ENCODE measurements at regions not wholly inside any gene's neighbourhood (a gene's known extent, or its start where the extent isn't known, plus 50 kb on each side); places are given as distances from the start of the nearest gene placed in this dataset.

GRCh38 chr10:2791774-2792443 is 275.4 kb upstream of the PFKP start:
- DNase-seq, result no peak
- no peaks in the 10 kb centered on the region for H3K79me1 ChIP-seq (ENCODE audit: insufficient read depth, low read depth, low read length, poor library complexity, severe bottlenecking)
- H2AK5ac ChIP-seq (ENCODE audit: insufficient read length, low read length), result no peak overlapping the region
- no peak overlapping the region for H3T11ph ChIP-seq (ENCODE audit: low read length)
- no peak overlapping the region for H2BK15ac ChIP-seq (ENCODE audit: low read depth, low read length)
- no peak overlapping the region for H4K8ac ChIP-seq (replicated peaks; ENCODE audit: insufficient read length, low read depth, low read length)
- no peak overlapping the region for H3K14ac ChIP-seq (ENCODE audit: insufficient read depth, low read length)
- H3K4me2 ChIP-seq (ENCODE audit: insufficient read depth, insufficient read length, low read length), result no peak overlapping the region
- H3K27ac Mint-ChIP-seq, result no peak overlapping the region
- no peak for TF ChIP-seq CTCF (conservative IDR thresholded peaks at IDR 0.05)
- H4K5ac ChIP-seq (ENCODE audit: insufficient read length, low read depth, low read length), result no peak overlapping the region
- no peak overlapping the region for H2BK120ac ChIP-seq (ENCODE audit: low read depth, low read length, poor library complexity, severe bottlenecking)
- no peaks in the 10 kb centered on the region for H3K27me3 ChIP-seq (ENCODE audit: insufficient read depth, low read length)
- no peak overlapping the region for H3K56ac ChIP-seq (ENCODE audit: insufficient read length, low read depth, low read length)
- no peak overlapping the region for H3K18ac ChIP-seq (ENCODE audit: insufficient read length, low read depth, low read length)
- no CpG with 5 or more reads among the region's 3 CpGs for WGBS (ENCODE audit: extremely low coverage, insufficient read length, low lambda C conversion rate)
- no peak overlapping the region for H2BK5ac ChIP-seq (ENCODE audit: insufficient read length, low read length)
- H2BK12ac ChIP-seq (ENCODE audit: insufficient read length, low read depth, low read length), result no peak overlapping the region
- no peaks in the 10 kb centered on the region for H3K23me2 ChIP-seq (ENCODE audit: insufficient read length, low read depth, low read length, poor library complexity, severe bottlenecking)
- H3K79me2 ChIP-seq (ENCODE audit: insufficient read depth, low read length), result no peaks in the 10 kb centered on the region
- no peaks in the 10 kb centered on the region for H3K4me1 Mint-ChIP-seq
- H3K9ac ChIP-seq (ENCODE audit: extremely low read depth, insufficient read length, low read length), result no peak overlapping the region
- H2AFZ ChIP-seq (ENCODE audit: low read length), result no peak overlapping the region
- H3K4ac ChIP-seq (ENCODE audit: low read depth, low read length), result no peak overlapping the region
- H3K4me1 ChIP-seq (ENCODE audit: insufficient read depth, low read length), result no peaks in the 10 kb centered on the region
- peaks cover 0 to 11% (median 0%) of the 10 kb centered on the region in 3 experiments; a peak in 1 of 7 replicates for H3K36me3 Mint-ChIP-seq (ENCODE audit: insufficient read depth in 1 of 3, low read depth in 3 of 3)
- no peaks in the 10 kb centered on the region; the same call in none of the 2 replicates for H3K27me3 Mint-ChIP-seq (ENCODE audit: low read depth)
- H2BK20ac ChIP-seq (ENCODE audit: low read depth, low read length, poor library complexity, severe bottlenecking), result no peak overlapping the region
- no peaks in the 10 kb centered on the region for H3K9me3 ChIP-seq (ENCODE audit: control insufficient read depth, low read depth, low read length)
- H3K27ac ChIP-seq (ENCODE audit: insufficient read length, low read depth, low read length), result no peak overlapping the region
- no peak overlapping the region for H3K4me3 Mint-ChIP-seq
- H4K20me1 ChIP-seq (ENCODE audit: control insufficient read depth, insufficient read depth, insufficient read length), result no peaks in the 10 kb centered on the region
- no peak overlapping the region for H3K23ac ChIP-seq (ENCODE audit: insufficient read length, low read depth, low read length)
- H3K9me3 Mint-ChIP-seq, result peaks cover 10 to 16% of the 10 kb centered on the region in 2 experiments
- no peak overlapping the region for H4K91ac ChIP-seq (ENCODE audit: insufficient read length, low read depth, low read length)
